Epithelial cell of esophagus (primary cell): ENCODE measurements at regions not wholly inside any gene's neighbourhood (a gene's known extent, or its start where the extent isn't known, plus 50 kb on each side); places are given as distances from the start of the nearest gene placed in this dataset.

ENCODE experiments used
- DNase-seq: peaks from one replicate; pipeline ENCODE4 v3.0.0; 2010; ENCODE audit warnings: low read depth
- H3K4me3 ChIP-seq: 2 replicates; pipeline ENCODE4 v1.5.1; 2011; ENCODE audit warnings: mild to moderate bottlenecking, low read length, control low read depth
- CTCF ChIP-seq: IDR thresholded peaks from 2 replicates; pipeline ENCODE4 v1.5.1; 2011; ENCODE audit warnings: low read depth, mild to moderate bottlenecking, low read length, control low read depth, inconsistent platforms; ENCODE audit not compliant: insufficient read depth; ENCODE audit errors: missing control alignments

GRCh38 chr10:62620491-62620890 is 184.0 kb upstream of the ADO start:
- H3K4me3 ChIP-seq, result no peak overlapping the region
- no peak for TF ChIP-seq CTCF
- no peak for DNase-seq

GRCh38 chr10:62623223-62623622 is 181.3 kb upstream of the ADO start:
- no peak overlapping the region for H3K4me3 ChIP-seq
- no peak for TF ChIP-seq CTCF
- no peak for DNase-seq

- no peak overlapping the region for H3K4me3 ChIP-seq
- DNase-seq, result no peak
- TF ChIP-seq CTCF, result no peak
Measured at GRCh38 chr10:62625484-62625883, 179.0 kb upstream of the ADO start.

- H3K4me3 ChIP-seq, result no peak overlapping the region
- no peak for TF ChIP-seq CTCF
- no peak for DNase-seq
Measured at GRCh38 chr10:62626079-62626478, 178.4 kb upstream of the ADO start.

- no peak for TF ChIP-seq CTCF
- no peak overlapping the region for H3K4me3 ChIP-seq
- DNase-seq, result peak; percentile 26
Measured at GRCh38 chr10:62626817-62627216, 177.7 kb upstream of the ADO start.

- no peak for TF ChIP-seq CTCF
- no peak for DNase-seq
- no peak overlapping the region for H3K4me3 ChIP-seq
Measured at GRCh38 chr10:62627983-62628382, 176.5 kb upstream of the ADO start.

- TF ChIP-seq CTCF, result no peak
- DNase-seq, result no peak
- no peak overlapping the region for H3K4me3 ChIP-seq
Measured at GRCh38 chr10:62631241-62631640, 173.3 kb upstream of the ADO start.
